GM23338 (cell line): ENCODE measurements at regions not wholly inside any gene's neighbourhood (a gene's known extent, or its start where the extent isn't known, plus 50 kb on each side); places are given as distances from the start of the nearest gene placed in this dataset.

Source experiments
- ATAC-seq: fragments of 200-7000 bp; cut with Tn5 transposase; 3 replicates; pipeline ENCODE4 v1.9.1; 2020
- DNase-seq: peaks from one replicate; pipeline ENCODE4 v3.0.0-alpha.2; 2015; ENCODE audit warnings: low spot score
- H2AFZ ChIP-seq: fragments of 200-600 bp; sonication (generic); 2 replicates; pipeline ENCODE4 v1.8.0; 2016; ENCODE audit warnings: antibody characterized with exemption, mild to moderate bottlenecking, moderate library complexity
- H3F3A ChIP-seq: fragments of 200-600 bp; sonication (generic); replicated peaks from 2 replicates; pipeline ENCODE4 v1.8.0; 2017; ENCODE audit warnings: antibody characterized with exemption, mixed run types, low read depth
- H3K27ac ChIP-seq: fragments of 200-600 bp; sonication (generic); 2 replicates; pipeline ENCODE4 v1.6.1; 2016; ENCODE audit warnings: low read depth
- H3K27me3 ChIP-seq: fragments of 200-600 bp; sonication (generic); 2 replicates; pipeline ENCODE4 v1.8.0; 2016; ENCODE audit warnings: mild to moderate bottlenecking, mixed run types, moderate library complexity; ENCODE audit not compliant: insufficient read depth
- H3K36me3 ChIP-seq: fragments of 200-600 bp; sonication (generic); 2 replicates; pipeline ENCODE4 v1.8.0; 2016; ENCODE audit warnings: mild to moderate bottlenecking; ENCODE audit not compliant: insufficient read depth
- H3K4me1 ChIP-seq: fragments of 200-600 bp; sonication (generic); 2 replicates; pipeline ENCODE4 v1.8.0; 2016; ENCODE audit warnings: mild to moderate bottlenecking, moderate library complexity; ENCODE audit not compliant: insufficient read depth
- H3K4me2 ChIP-seq: fragments of 200-600 bp; sonication (generic); 2 replicates; pipeline ENCODE4 v1.7.1; 2017; ENCODE audit warnings: mixed run types
- H3K4me3 ChIP-seq: fragments of 200-600 bp; sonication (generic); 2 replicates; pipeline ENCODE4 v1.6.1; 2016; ENCODE audit warnings: mixed run types
- H3K79me2 ChIP-seq: fragments of 200-600 bp; sonication (generic); replicated peaks from 2 replicates; pipeline ENCODE4 v1.8.0; 2017; ENCODE audit warnings: mild to moderate bottlenecking; ENCODE audit not compliant: insufficient read depth
- H3K9me2 ChIP-seq: fragments of 200-600 bp; sonication (generic); 2 replicates; pipeline ENCODE4 v1.8.0; 2017; ENCODE audit not compliant: insufficient read depth
- H4K20me1 ChIP-seq: fragments of 200-600 bp; sonication (generic); replicated peaks from 2 replicates; pipeline ENCODE4 v1.8.0; 2017; ENCODE audit warnings: mild to moderate bottlenecking; ENCODE audit not compliant: insufficient read depth
- H3K27ac Mint-ChIP-seq: 2 replicates; pipeline ENCODE4 v1.8.0; 2020; ENCODE audit warnings: inconsistent platforms, mild to moderate bottlenecking, moderate library complexity, mixed read lengths
- H3K27me3 Mint-ChIP-seq: 3 replicates; pipeline ENCODE4 v1.8.0; 2022; ENCODE audit warnings: low read depth, mild to moderate bottlenecking, moderate library complexity, mixed read lengths, inconsistent platforms; ENCODE audit not compliant: insufficient read depth, poor library complexity
- H3K36me3 Mint-ChIP-seq: 3 replicates; pipeline ENCODE4 v1.8.0; 2021; ENCODE audit warnings: low read depth, mild to moderate bottlenecking, inconsistent platforms, moderate library complexity, mixed read lengths
- H3K4me1 Mint-ChIP-seq: 3 replicates; pipeline ENCODE4 v1.8.0; 2020; ENCODE audit warnings: mild to moderate bottlenecking, inconsistent platforms, mixed read lengths
- H3K4me3 Mint-ChIP-seq: 3 replicates; pipeline ENCODE4 v1.8.0; 2021; ENCODE audit warnings: moderate library complexity, mild to moderate bottlenecking, inconsistent platforms, mixed read lengths
- H3K9me3 Mint-ChIP-seq: 3 replicates; pipeline ENCODE4 v1.8.0; 2020; ENCODE audit warnings: moderate library complexity, mild to moderate bottlenecking, inconsistent platforms, mixed read lengths
- EZH2 ChIP-seq: fragments of 200-600 bp; sonication (generic); IDR thresholded peaks from one replicate; pipeline ENCODE4 v1.8.0; 2017; ENCODE audit warnings: antibody characterized with exemption, mild to moderate bottlenecking, low read depth; ENCODE audit not compliant: unreplicated experiment
- JUNB ChIP-seq: IDR thresholded peaks from one replicate; pipeline ENCODE4 v1.6.1; 2016; ENCODE audit warnings: antibody characterized with exemption; ENCODE audit not compliant: unreplicated experiment
- NANOG ChIP-seq: IDR thresholded peaks from 2 replicates; pipeline ENCODE4 v1.6.1; 2016; ENCODE audit warnings: antibody characterized with exemption, borderline replicate concordance
- STAT1 ChIP-seq: IDR thresholded peaks from one replicate; pipeline ENCODE4 v1.6.1; 2016; ENCODE audit warnings: antibody characterized with exemption; ENCODE audit not compliant: unreplicated experiment
- ZNF114 ChIP-seq: fragments of 250-450 bp; sonication (Bioruptor Pico); IDR thresholded peaks from 2 replicates; pipeline ENCODE4 v1.5.0; 2020; ENCODE audit warnings: mild to moderate bottlenecking, moderate library complexity
- ZNF331 ChIP-seq: fragments of 250-450 bp; sonication (Bioruptor Pico); IDR thresholded peaks from 2 replicates; pipeline ENCODE4 v1.5.0; 2020; ENCODE audit warnings: low read depth, mild to moderate bottlenecking, moderate library complexity
- TF ChIP-seq, protein P1 (sequence below): IDR thresholded peaks from 2 replicates; pipeline ENCODE4 v1.6.1; 2016; ENCODE audit warnings: antibody characterized with exemption
- TF ChIP-seq, protein P2 (sequence below): IDR thresholded peaks from one replicate; pipeline ENCODE4 v1.6.1; 2018; ENCODE audit warnings: antibody characterized with exemption; ENCODE audit not compliant: unreplicated experiment
- TF ChIP-seq, protein P3 (sequence below): fragments of 250-450 bp; sonication (Bioruptor Pico); IDR thresholded peaks from 2 replicates; pipeline ENCODE4 v1.5.0; 2020; ENCODE audit warnings: mild to moderate bottlenecking, moderate library complexity

DNA sequence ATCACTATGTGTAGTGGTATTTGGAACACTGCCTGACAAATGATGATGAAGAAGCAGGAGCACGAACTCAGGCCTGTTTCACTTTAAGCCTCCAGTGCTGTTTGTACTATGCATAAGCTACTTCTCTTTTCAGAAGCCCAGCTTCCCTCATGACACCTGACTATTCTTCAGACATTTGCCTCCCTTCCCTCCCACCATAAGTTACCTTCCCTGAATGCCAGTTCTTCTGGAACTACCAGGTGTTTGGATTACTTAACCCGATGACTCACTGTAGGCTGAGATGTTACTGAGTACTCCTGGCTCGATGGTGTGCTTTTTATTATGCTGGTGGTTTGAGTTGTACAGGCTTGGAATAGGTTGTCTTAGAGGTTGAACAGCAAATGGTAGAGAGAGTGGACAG lies 180.0 kb downstream of the SPATA31D1 start (continued):
- TF ChIP-seq, protein P1, sequence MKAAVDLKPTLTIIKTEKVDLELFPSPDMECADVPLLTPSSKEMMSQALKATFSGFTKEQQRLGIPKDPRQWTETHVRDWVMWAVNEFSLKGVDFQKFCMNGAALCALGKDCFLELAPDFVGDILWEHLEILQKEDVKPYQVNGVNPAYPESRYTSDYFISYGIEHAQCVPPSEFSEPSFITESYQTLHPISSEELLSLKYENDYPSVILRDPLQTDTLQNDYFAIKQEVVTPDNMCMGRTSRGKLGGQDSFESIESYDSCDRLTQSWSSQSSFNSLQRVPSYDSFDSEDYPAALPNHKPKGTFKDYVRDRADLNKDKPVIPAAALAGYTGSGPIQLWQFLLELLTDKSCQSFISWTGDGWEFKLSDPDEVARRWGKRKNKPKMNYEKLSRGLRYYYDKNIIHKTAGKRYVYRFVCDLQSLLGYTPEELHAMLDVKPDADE: no peak
- TF ChIP-seq, protein P2, sequence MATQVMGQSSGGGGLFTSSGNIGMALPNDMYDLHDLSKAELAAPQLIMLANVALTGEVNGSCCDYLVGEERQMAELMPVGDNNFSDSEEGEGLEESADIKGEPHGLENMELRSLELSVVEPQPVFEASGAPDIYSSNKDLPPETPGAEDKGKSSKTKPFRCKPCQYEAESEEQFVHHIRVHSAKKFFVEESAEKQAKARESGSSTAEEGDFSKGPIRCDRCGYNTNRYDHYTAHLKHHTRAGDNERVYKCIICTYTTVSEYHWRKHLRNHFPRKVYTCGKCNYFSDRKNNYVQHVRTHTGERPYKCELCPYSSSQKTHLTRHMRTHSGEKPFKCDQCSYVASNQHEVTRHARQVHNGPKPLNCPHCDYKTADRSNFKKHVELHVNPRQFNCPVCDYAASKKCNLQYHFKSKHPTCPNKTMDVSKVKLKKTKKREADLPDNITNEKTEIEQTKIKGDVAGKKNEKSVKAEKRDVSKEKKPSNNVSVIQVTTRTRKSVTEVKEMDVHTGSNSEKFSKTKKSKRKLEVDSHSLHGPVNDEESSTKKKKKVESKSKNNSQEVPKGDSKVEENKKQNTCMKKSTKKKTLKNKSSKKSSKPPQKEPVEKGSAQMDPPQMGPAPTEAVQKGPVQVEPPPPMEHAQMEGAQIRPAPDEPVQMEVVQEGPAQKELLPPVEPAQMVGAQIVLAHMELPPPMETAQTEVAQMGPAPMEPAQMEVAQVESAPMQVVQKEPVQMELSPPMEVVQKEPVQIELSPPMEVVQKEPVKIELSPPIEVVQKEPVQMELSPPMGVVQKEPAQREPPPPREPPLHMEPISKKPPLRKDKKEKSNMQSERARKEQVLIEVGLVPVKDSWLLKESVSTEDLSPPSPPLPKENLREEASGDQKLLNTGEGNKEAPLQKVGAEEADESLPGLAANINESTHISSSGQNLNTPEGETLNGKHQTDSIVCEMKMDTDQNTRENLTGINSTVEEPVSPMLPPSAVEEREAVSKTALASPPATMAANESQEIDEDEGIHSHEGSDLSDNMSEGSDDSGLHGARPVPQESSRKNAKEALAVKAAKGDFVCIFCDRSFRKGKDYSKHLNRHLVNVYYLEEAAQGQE: no peak

DNA sequence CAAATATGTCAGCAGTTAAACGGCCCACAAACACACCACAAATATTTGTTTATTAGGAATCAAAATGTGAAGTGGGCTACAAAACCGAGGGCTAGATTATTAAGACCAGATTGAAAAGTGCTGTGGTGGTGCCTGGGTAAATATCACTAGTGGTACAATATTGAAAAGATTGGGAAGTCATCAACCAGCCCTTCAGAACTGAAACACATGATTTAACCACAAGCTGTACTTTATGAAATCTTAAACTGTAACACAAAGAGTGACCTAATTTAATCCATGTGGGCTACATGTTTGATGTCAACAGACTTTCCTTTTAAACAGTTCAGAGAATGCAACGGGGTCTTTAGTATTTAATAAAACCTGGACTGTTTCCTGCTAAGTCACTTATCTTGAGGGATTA lies 182.3 kb downstream of the SPATA31D1 start:
- H3K27me3 ChIP-seq: no peaks in the 10 kb centered on the region
- no peaks in the 10 kb centered on the region for H4K20me1 ChIP-seq
- no peak for ATAC-seq
- H3K27ac ChIP-seq: no peak overlapping the region
- no peaks in the 10 kb centered on the region for H3K79me2 ChIP-seq
- H3K36me3 ChIP-seq: no peaks in the 10 kb centered on the region
- no peak overlapping the region for H3K4me2 ChIP-seq
- H2AFZ ChIP-seq: 0 out of 2 replicates have a peak overlapping the region, but pooled peaks have one; percentile 6
- peaks cover 17% of the 10 kb centered on the region for H3K4me1 Mint-ChIP-seq
- H3K4me3 ChIP-seq: no peak overlapping the region
- H3K27me3 Mint-ChIP-seq: peaks cover 6% of the 10 kb centered on the region
- H3K9me3 Mint-ChIP-seq: no peaks in the 10 kb centered on the region
- H3K9me2 ChIP-seq: 0 out of 2 replicates have a peak, but pooled peaks cover 5% of the 10 kb centered on the region
- no peak overlapping the region for H3K4me3 Mint-ChIP-seq
- H3F3A ChIP-seq: no peaks in the 10 kb centered on the region
- no peaks in the 10 kb centered on the region for H3K36me3 Mint-ChIP-seq
- peaks cover 14% of the 10 kb centered on the region for H3K4me1 ChIP-seq
- no peak for DNase-seq
- peak overlapping the region; percentile 23; the same call in 1 of the 2 replicates for H3K27ac Mint-ChIP-seq
- TF ChIP-seq ZNF331 (CRISPR knock-in tag) (no peak), NANOG (no peak), JUNB (no peak), STAT1 (no peak), ZNF114 (no peak), EZH2 (no peak)
- TF ChIP-seq, protein P3, sequence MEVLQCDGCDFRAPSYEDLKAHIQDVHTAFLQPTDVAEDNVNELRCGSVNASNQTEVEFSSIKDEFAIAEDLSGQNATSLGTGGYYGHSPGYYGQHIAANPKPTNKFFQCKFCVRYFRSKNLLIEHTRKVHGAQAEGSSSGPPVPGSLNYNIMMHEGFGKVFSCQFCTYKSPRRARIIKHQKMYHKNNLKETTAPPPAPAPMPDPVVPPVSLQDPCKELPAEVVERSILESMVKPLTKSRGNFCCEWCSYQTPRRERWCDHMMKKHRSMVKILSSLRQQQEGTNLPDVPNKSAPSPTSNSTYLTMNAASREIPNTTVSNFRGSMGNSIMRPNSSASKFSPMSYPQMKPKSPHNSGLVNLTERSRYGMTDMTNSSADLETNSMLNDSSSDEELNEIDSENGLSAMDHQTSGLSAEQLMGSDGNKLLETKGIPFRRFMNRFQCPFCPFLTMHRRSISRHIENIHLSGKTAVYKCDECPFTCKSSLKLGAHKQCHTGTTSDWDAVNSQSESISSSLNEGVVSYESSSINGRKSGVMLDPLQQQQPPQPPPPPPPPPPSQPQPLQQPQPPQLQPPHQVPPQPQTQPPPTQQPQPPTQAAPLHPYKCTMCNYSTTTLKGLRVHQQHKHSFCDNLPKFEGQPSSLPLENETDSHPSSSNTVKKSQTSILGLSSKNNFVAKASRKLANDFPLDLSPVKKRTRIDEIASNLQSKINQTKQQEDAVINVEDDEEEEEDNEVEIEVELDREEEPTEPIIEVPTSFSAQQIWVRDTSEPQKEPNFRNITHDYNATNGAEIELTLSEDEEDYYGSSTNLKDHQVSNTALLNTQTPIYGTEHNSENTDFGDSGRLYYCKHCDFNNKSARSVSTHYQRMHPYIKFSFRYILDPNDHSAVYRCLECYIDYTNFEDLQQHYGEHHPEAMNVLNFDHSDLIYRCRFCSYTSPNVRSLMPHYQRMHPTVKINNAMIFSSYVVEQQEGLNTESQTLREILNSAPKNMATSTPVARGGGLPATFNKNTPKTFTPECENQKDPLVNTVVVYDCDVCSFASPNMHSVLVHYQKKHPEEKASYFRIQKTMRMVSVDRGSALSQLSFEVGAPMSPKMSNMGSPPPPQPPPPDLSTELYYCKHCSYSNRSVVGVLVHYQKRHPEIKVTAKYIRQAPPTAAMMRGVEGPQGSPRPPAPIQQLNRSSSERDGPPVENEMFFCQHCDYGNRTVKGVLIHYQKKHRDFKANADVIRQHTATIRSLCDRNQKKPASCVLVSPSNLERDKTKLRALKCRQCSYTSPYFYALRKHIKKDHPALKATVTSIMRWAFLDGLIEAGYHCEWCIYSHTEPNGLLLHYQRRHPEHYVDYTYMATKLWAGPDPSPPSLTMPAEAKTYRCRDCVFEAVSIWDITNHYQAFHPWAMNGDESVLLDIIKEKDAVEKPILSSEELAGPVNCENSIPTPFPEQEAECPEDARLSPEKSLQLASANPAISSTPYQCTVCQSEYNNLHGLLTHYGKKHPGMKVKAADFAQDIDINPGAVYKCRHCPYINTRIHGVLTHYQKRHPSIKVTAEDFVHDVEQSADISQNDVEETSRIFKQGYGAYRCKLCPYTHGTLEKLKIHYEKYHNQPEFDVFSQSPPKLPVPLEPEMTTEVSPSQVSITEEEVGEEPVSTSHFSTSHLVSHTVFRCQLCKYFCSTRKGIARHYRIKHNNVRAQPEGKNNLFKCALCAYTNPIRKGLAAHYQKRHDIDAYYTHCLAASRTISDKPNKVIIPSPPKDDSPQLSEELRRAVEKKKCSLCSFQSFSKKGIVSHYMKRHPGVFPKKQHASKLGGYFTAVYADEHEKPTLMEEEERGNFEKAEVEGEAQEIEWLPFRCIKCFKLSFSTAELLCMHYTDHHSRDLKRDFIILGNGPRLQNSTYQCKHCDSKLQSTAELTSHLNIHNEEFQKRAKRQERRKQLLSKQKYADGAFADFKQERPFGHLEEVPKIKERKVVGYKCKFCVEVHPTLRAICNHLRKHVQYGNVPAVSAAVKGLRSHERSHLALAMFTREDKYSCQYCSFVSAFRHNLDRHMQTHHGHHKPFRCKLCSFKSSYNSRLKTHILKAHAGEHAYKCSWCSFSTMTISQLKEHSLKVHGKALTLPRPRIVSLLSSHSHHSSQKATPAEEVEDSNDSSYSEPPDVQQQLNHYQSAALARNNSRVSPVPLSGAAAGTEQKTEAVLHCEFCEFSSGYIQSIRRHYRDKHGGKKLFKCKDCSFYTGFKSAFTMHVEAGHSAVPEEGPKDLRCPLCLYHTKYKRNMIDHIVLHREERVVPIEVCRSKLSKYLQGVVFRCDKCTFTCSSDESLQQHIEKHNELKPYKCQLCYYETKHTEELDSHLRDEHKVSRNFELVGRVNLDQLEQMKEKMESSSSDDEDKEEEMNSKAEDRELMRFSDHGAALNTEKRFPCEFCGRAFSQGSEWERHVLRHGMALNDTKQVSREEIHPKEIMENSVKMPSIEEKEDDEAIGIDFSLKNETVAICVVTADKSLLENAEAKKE: no peak
- TF ChIP-seq, protein P2: no peak
- TF ChIP-seq, protein P1: no peak
